ENCODE measurements at regions not wholly inside any gene's neighbourhood (a gene's known extent, or its start where the extent isn't known, plus 50 kb on each side); places are given as distances from the start of the nearest gene placed in this dataset.

DNA sequence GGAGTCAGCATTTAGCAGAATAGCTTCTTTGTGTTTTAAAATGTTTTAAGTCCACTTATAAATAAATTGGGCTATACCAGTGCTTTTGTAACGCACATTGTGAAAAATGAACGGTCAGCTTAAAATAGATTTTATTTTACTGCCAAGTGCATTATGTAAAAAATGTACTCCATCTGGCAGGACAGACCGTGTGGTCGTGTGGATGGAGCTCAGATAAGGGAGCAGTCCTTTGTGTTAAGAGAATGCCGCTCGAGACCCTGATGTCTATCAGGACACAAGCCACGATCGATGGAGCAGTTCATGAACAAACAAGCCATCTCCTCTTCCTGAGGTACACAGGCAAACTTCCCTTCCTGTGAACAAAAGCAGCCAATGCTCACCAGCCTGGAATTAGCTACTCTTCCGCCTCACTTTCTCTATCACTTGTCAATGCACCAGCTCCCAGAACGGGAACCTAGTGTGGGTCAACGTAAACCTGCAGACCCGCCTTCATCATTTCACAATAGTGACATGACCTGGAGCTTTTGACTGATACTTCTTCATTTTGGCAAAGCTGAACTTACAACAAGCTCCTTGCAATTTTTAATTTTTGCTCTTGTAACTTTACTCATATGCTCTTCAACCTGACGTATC, 243.5 kb downstream of the TGFB2 start:
- TF ChIP-seq, protein P1, sequence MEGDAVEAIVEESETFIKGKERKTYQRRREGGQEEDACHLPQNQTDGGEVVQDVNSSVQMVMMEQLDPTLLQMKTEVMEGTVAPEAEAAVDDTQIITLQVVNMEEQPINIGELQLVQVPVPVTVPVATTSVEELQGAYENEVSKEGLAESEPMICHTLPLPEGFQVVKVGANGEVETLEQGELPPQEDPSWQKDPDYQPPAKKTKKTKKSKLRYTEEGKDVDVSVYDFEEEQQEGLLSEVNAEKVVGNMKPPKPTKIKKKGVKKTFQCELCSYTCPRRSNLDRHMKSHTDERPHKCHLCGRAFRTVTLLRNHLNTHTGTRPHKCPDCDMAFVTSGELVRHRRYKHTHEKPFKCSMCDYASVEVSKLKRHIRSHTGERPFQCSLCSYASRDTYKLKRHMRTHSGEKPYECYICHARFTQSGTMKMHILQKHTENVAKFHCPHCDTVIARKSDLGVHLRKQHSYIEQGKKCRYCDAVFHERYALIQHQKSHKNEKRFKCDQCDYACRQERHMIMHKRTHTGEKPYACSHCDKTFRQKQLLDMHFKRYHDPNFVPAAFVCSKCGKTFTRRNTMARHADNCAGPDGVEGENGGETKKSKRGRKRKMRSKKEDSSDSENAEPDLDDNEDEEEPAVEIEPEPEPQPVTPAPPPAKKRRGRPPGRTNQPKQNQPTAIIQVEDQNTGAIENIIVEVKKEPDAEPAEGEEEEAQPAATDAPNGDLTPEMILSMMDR (IDR thresholded peaks at IDR 0.05; ENCODE audit: insufficient read depth, low read length, poor library complexity, severe bottlenecking) = no peak
- no peak for TF ChIP-seq EZH2phosphoT487 (conservative IDR thresholded peaks at IDR 0.05; ENCODE audit: low read length)
